Left lung (tissue), 4 donors: ENCODE measurements at regions not wholly inside any gene's neighbourhood (a gene's known extent, or its start where the extent isn't known, plus 50 kb on each side); places are given as distances from the start of the nearest gene placed in this dataset.

Experiments
- ATAC-seq: fragments of 200-7000 bp; cut with Tn5 transposase; one replicate; pipeline ENCODE4 v1.9.1; 2020; ENCODE audit warnings: moderate library complexity
- DNase-seq, 4 donors: peaks; one replicate each; pipeline ENCODE4 v3.0.0-alpha.2; 2013 to 2020
- H3K27ac ChIP-seq, 2 donors: fragments of 200-600 bp; sonication (generic) in 1 of 2; one replicate each; pipeline versions ENCODE4 v1.5.0 to v1.8.0; 2020 to 2021
- H3K27me3 ChIP-seq, 2 donors: fragments of 200-600 bp; sonication (generic) in 1 of 2; one replicate each; pipeline versions ENCODE4 v1.5.0 to v1.8.0; 2020 to 2021
- H3K36me3 ChIP-seq, 2 donors: fragments of 200-600 bp; sonication (generic) in 1 of 2; one replicate each; pipeline versions ENCODE4 v1.5.0 to v1.8.0; 2020 to 2021
- H3K4me1 ChIP-seq, 2 donors: fragments of 200-600 bp; one replicate each; pipeline ENCODE4 v1.8.0; 2021
- H3K4me3 ChIP-seq, 2 donors: fragments of 200-600 bp; sonication (generic) in 1 of 2; one replicate each; pipeline versions ENCODE4 v1.5.0 to v1.8.0; 2020 to 2021; ENCODE audit warnings: mild to moderate bottlenecking in 1 of 2
- H3K9me3 ChIP-seq, 2 donors: fragments of 200-600 bp; sonication (generic) in 1 of 2; one replicate each; pipeline versions ENCODE4 v1.5.0 to v1.8.0; 2020 to 2021
- intact Hi-C, 2 donors: fragments of 100-400 bp; cut with DNase I; formaldehyde crosslinking; loops; one replicate each; pipeline versions ENCODE4 v1.11.2 to v1.14.2; 2022
- TF ChIP-seq, protein P1 (sequence below), 2 donors: fragments of 200-600 bp; sonication (generic) in 1 of 2; IDR thresholded peaks; one replicate each; pipeline versions ENCODE4 v1.5.0 to v1.8.0; 2021; ENCODE audit warnings: antibody characterized with exemption in 2 of 2
- donor health status: DM: no; HTN: yes; CAD: no.
- donor health status: DM: no; HTN: no; CAD: no.

DNA sequence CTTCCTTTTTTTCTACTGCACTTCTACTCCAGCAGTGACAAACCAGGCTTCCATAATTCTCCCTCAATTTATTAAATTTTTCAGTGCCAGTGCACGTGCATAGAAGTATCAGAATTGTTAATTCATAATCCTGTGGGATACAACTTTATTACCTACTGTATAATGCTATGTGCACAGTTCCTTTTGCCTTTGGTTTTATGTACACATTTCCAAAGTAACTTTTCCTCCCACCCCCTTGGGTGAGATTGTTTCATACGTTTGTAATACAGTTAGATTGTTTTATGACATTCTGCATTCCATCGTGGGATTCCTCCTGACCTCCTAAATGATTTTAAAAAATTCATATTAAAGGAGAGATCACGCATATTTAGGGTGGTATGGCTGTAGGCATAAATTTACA is 128.1 kb downstream of the TTC6 start:
- intact Hi-C loops, result no loop called here
- ATAC-seq (no peak), DNase-seq (no peak)
- Histone ChIP-seq H3K27ac (no peak overlapping the region), H3K4me3 (no peak overlapping the region), H3K4me1 (no peaks in the 10 kb centered on the region), H3K27me3 (no peaks in the 10 kb centered on the region), H3K9me3 (no peaks in the 10 kb centered on the region), H3K36me3 (no peaks in the 10 kb centered on the region)
- TF ChIP-seq, protein P1, sequence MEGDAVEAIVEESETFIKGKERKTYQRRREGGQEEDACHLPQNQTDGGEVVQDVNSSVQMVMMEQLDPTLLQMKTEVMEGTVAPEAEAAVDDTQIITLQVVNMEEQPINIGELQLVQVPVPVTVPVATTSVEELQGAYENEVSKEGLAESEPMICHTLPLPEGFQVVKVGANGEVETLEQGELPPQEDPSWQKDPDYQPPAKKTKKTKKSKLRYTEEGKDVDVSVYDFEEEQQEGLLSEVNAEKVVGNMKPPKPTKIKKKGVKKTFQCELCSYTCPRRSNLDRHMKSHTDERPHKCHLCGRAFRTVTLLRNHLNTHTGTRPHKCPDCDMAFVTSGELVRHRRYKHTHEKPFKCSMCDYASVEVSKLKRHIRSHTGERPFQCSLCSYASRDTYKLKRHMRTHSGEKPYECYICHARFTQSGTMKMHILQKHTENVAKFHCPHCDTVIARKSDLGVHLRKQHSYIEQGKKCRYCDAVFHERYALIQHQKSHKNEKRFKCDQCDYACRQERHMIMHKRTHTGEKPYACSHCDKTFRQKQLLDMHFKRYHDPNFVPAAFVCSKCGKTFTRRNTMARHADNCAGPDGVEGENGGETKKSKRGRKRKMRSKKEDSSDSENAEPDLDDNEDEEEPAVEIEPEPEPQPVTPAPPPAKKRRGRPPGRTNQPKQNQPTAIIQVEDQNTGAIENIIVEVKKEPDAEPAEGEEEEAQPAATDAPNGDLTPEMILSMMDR (IDR thresholded peaks at IDR 0.05), result no peak

DNA sequence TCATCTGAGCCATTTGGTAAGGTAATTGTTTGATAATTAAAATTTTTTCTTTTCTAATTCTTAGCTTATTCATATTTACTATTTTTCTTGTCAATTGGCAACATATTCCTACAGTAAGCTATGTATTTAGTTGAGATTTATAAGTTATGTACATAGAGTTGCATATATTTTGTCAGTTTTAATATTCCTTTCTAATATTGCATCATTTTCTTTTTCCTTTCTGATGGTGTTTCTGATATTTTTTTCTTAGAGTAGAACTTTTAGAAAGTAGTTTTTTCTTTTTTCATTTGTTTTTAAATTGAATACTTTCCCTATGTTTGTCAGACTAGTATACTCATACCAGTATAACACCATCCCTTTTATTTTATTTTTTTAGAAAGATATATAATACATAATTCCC is 131.3 kb downstream of the TTC6 start:
- DNase-seq (no peak), ATAC-seq (no peak)
- Histone ChIP-seq H3K27me3 (no peaks in the 10 kb centered on the region), H3K36me3 (no peaks in the 10 kb centered on the region), H3K4me1 (no peaks in the 10 kb centered on the region), H3K4me3 (no peak overlapping the region), H3K27ac (no peak overlapping the region), H3K9me3 (no peaks in the 10 kb centered on the region)
- intact Hi-C loops, result no loop called here
- TF ChIP-seq, protein P1 (IDR thresholded peaks at IDR 0.05), result no peak

DNA sequence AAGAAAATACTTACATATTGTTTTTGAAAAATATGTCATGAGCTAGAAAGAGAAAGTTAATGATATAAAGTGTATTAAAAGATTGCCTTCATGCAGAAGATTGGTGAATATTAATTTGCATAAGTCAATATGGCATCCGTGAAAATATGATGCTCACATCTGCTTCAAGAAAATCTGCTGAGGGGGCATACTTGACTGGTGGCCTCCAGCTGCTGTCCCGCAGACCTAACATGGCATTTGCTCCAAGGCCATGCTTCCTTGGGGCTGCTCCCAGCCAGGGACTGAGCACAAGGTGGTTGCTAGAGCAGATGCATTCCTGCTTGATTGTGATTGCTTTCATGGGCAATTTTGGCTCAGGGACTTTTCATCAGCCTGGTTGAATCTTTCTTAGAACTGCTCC is 133.8 kb downstream of the TTC6 start:
- Histone ChIP-seq H3K27me3 (no peaks in the 10 kb centered on the region), H3K4me3 (no peak overlapping the region), H3K27ac (no peak overlapping the region), H3K9me3 (no peaks in the 10 kb centered on the region), H3K36me3 (no peaks in the 10 kb centered on the region), H3K4me1 (no peaks in the 10 kb centered on the region)
- TF ChIP-seq, protein P1 (IDR thresholded peaks at IDR 0.05), result no peak
- no peak for DNase-seq
- ATAC-seq, result no peak
- intact Hi-C loops, result no loop called here

DNA sequence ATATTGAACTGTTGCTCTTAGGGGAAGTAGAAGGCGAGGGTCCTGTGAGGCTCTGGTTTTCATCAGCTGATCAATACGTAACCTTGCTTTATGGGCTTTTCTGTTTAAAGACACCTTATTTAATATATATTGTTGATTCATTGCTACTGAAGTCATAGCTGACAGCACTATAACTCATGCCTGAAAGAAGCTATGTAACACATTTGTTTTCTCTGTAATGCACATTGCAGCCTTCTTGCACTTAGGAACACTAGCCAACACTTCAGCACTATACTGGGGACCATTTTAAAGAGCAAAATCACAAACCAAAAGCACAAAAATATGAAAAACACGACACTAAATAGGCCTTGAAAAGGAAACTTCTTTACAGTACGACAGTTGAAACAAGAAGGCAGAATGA is 135.7 kb downstream of the TTC6 start:
- H3K4me3 ChIP-seq, result no peak overlapping the region
- H3K9me3 ChIP-seq, result no peaks in the 10 kb centered on the region
- intact Hi-C loops, result no loop called here
- H3K27me3 ChIP-seq, result no peaks in the 10 kb centered on the region
- H3K36me3 ChIP-seq, result no peaks in the 10 kb centered on the region
- no peak for ATAC-seq
- no peak for DNase-seq
- H3K4me1 ChIP-seq, result no peaks in the 10 kb centered on the region
- TF ChIP-seq, protein P1 (IDR thresholded peaks at IDR 0.05), result no peak
- no peak overlapping the region for H3K27ac ChIP-seq

DNA sequence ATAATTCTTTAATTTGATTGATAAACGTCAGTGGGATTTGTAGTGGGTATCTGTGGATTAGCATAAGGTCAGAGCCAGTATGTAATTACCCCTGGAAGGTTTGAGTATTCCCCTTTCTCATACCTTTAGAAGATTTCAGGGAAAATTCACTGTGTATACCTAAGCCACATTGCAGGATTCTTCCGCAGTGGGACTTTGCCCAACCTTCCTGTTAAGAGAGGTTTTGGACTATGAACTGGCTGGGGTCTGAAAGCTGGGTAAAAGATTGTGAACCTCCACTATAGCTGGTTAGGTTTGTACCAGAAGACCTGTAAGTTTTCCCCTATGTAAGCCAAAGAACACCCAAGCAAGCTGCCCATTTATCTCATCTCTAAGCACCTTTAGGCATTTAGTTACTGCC is 150.2 kb downstream of the TTC6 start:
- Histone ChIP-seq H3K4me1 (no peaks in the 10 kb centered on the region), H3K36me3 (no peaks in the 10 kb centered on the region), H3K27ac (no peak overlapping the region), H3K9me3 (no peaks in the 10 kb centered on the region), H3K27me3 (no peaks in the 10 kb centered on the region), H3K4me3 (no peak overlapping the region)
- DNase-seq, result no peak
- TF ChIP-seq, protein P1 (IDR thresholded peaks at IDR 0.05), result no peak
- intact Hi-C loops, result no loop called here
- no peak for ATAC-seq
